ENCODE measurements at regions not wholly inside any gene's neighbourhood (a gene's known extent, or its start where the extent isn't known, plus 50 kb on each side); places are given as distances from the start of the nearest gene placed in this dataset.

GRCh38 chr9:111253742-111254437, 76.1 kb downstream of the OR2K2 start:
- Histone ChIP-seq H3K4me3 (replicated peaks in 1 of 2; ENCODE audit: low read depth in 1 of 2, low read length in 2 of 2) (no peak overlapping the region), H3K9me2 (ENCODE audit: insufficient read depth) (no peaks in the 10 kb centered on the region), H3K9ac (ENCODE audit: low read length) (no peak overlapping the region), H3K79me2 (ENCODE audit: insufficient read depth, low read length) (no peaks in the 10 kb centered on the region), H4K20me1 (ENCODE audit: insufficient read depth) (no peaks in the 10 kb centered on the region), H3K4me1 (ENCODE audit: control insufficient read depth in 1 of 2, insufficient read depth in 2 of 2, low read length in 2 of 2) (no peaks in the 10 kb centered on the region), H3K27me3 (ENCODE audit: insufficient read depth, low read length) (no peaks in the 10 kb centered on the region), H3K4me2 (ENCODE audit: low read length) (no peak overlapping the region), H3K9me3 (ENCODE audit: control insufficient read depth in 1 of 2, insufficient read depth in 1 of 2, low read depth in 1 of 2, low read length in 2 of 2) (no peaks in the 10 kb centered on the region), H2AFZ (ENCODE audit: low read depth, low read length, poor library complexity, severe bottlenecking) (no peak overlapping the region), H3K36me3 (ENCODE audit: control insufficient read depth in 1 of 2, insufficient read depth in 2 of 2, low read length in 2 of 2) (no peaks in the 10 kb centered on the region), H3K27ac (ENCODE audit: low read depth, low read length) (no peak overlapping the region)
- DNase-seq (ENCODE audit: low read depth, low spot score) (no peak), ATAC-seq (no peak)
- TF ChIP-seq SRF (IDR thresholded peaks at IDR 0.05; ENCODE audit: low read depth) (no peak), ZFX (IDR thresholded peaks at IDR 0.05) (no peak), JUND (IDR thresholded peaks at IDR 0.05) (no peak), ZBTB33 (IDR thresholded peaks at IDR 0.05; ENCODE audit: extremely low read depth, insufficient replicate concordance, low read length) (no peak), MAX (IDR thresholded peaks at IDR 0.05) (no peak), EGR1 (IDR thresholded peaks at IDR 0.05; ENCODE audit: low read depth) (no peak), CEBPB (IDR thresholded peaks at IDR 0.05; ENCODE audit: low read depth) (no peak), REST (IDR thresholded peaks at IDR 0.05; ENCODE audit: low read depth) (no peak), SP1 (IDR thresholded peaks at IDR 0.05; ENCODE audit: low read depth) (no peak)
- RAD21 ChIA-PET (ENCODE audit: low non-redundant PET in 1 of 2, low total read pairs in 2 of 2, uncharacterized antibody in 2 of 2, unreplicated experiment in 2 of 2), result no interaction called here
- CTCF ChIA-PET, result no interaction called here
- intact Hi-C loops (cut with micrococcal nuclease), result no loop called here
- BruUV-seq (replicated peaks), result no TSS peak
- POLR2A ChIA-PET, result no interaction called here

Measured in HCT116 (cell line).